Stimulated activated memory B cell treated with anti-CD40 and anti-IgM and Interleukin-4, amounts not matched to agents 10 μg/mL and 1 μg/mL and 100 μg/mL, for 72 hours (primary cell): ENCODE measurements at regions not wholly inside any gene's neighbourhood (a gene's known extent, or its start where the extent isn't known, plus 50 kb on each side); places are given as distances from the start of the nearest gene placed in this dataset.
"Not testable (repeated sequence)": the region's sequence is repeated elsewhere in the genome, so short reads cannot be mapped to it uniquely, and the experiment has no call there.

Experiments
- ATAC-seq: fragments of 150-1000 bp; cut with Tn5 transposase; 2 replicates; pipeline ENCODE4 v1.10.0; 2021
- H3K27ac Mint-ChIP-seq: one replicate; pipeline ENCODE4 v1.8.0; 2022; ENCODE audit warnings: mild to moderate bottlenecking, mixed read lengths
- H3K27me3 Mint-ChIP-seq: one replicate; pipeline ENCODE4 v1.8.0; 2022; ENCODE audit warnings: mixed read lengths
- H3K36me3 Mint-ChIP-seq: one replicate; pipeline ENCODE4 v1.8.0; 2022; ENCODE audit warnings: mixed read lengths
- H3K4me1 Mint-ChIP-seq: one replicate; pipeline ENCODE4 v1.8.0; 2022; ENCODE audit warnings: mixed read lengths
- H3K4me3 Mint-ChIP-seq: one replicate; pipeline ENCODE4 v1.8.0; 2022; ENCODE audit warnings: mild to moderate bottlenecking, moderate library complexity, mixed read lengths
- H3K9me3 Mint-ChIP-seq: one replicate; pipeline ENCODE4 v1.8.0; 2022; ENCODE audit warnings: mixed read lengths

- no peak for ATAC-seq
- H3K36me3 Mint-ChIP-seq: no peaks in the 10 kb centered on the region
- H3K9me3 Mint-ChIP-seq: no peaks in the 10 kb centered on the region
- H3K4me1 Mint-ChIP-seq: no peaks in the 10 kb centered on the region
- peaks cover 22% of the 10 kb centered on the region for H3K27me3 Mint-ChIP-seq
- no peak overlapping the region for H3K4me3 Mint-ChIP-seq
- no peak overlapping the region for H3K27ac Mint-ChIP-seq
Measured at GRCh38 chr20:5492937-5493336, 117.9 kb downstream of the GPCPD1 start.

- Mint-ChIP-seq H3K4me3 (no peak overlapping the region), H3K4me1 (peaks cover 3% of the 10 kb centered on the region), H3K27me3 (peaks cover 37% of the 10 kb centered on the region), H3K27ac (no peak overlapping the region), H3K9me3 (no peaks in the 10 kb centered on the region), H3K36me3 (no peaks in the 10 kb centered on the region)
- ATAC-seq: no peak
Measured at GRCh38 chr20:5491455-5491854, 119.4 kb downstream of the GPCPD1 start.

- Mint-ChIP-seq H3K27me3 (peaks cover 52% of the 10 kb centered on the region), H3K4me3 (no peak overlapping the region), H3K4me1 (peaks cover 10% of the 10 kb centered on the region), H3K27ac (no peak overlapping the region), H3K9me3 (no peaks in the 10 kb centered on the region), H3K36me3 (no peaks in the 10 kb centered on the region)
- ATAC-seq: no peak
Measured at GRCh38 chr20:5489601-5490000, 121.2 kb downstream of the GPCPD1 start.

GRCh38 chr20:5488823-5489222, 122.0 kb downstream of the GPCPD1 start:
- Mint-ChIP-seq H3K27ac (no peak overlapping the region), H3K9me3 (no peaks in the 10 kb centered on the region), H3K4me3 (no peak overlapping the region), H3K27me3 (peaks cover 44% of the 10 kb centered on the region), H3K4me1 (peaks cover 10% of the 10 kb centered on the region), H3K36me3 (no peaks in the 10 kb centered on the region)
- peak; percentile 7 for ATAC-seq

GRCh38 chr20:5486377-5487054, 124.3 kb downstream of the GPCPD1 start:
- Mint-ChIP-seq H3K4me1 (peaks cover 10% of the 10 kb centered on the region), H3K27ac (no peak overlapping the region), H3K36me3 (no peaks in the 10 kb centered on the region), H3K9me3 (no peaks in the 10 kb centered on the region), H3K4me3 (no peak overlapping the region), H3K27me3 (peaks cover 42% of the 10 kb centered on the region)
- ATAC-seq: no peak

GRCh38 chr20:5484926-5485325, 125.9 kb downstream of the GPCPD1 start:
- Mint-ChIP-seq H3K4me1 (peaks cover 10% of the 10 kb centered on the region), H3K27ac (no peak overlapping the region)
- no peak for ATAC-seq

GRCh38 chr20:5484346-5484745, 126.5 kb downstream of the GPCPD1 start:
- Mint-ChIP-seq H3K27ac (no peak overlapping the region), H3K4me3 (no peak overlapping the region)

More at GRCh38 chr20:5484926-5485325, 125.9 kb downstream of the GPCPD1 start:
- Mint-ChIP-seq H3K27me3 (peaks cover 42% of the 10 kb centered on the region), H3K9me3 (no peaks in the 10 kb centered on the region), H3K4me3 (no peak overlapping the region), H3K36me3 (no peaks in the 10 kb centered on the region)

GRCh38 chr20:5482791-5483190, 128.0 kb downstream of the GPCPD1 start:
- peaks cover 32% of the 10 kb centered on the region for H3K27me3 Mint-ChIP-seq
- no peak overlapping the region for H3K27ac Mint-ChIP-seq
- peaks cover 13% of the 10 kb centered on the region for H3K4me1 Mint-ChIP-seq
- no peaks in the 10 kb centered on the region for H3K36me3 Mint-ChIP-seq
- no peak for ATAC-seq
- no peak overlapping the region for H3K4me3 Mint-ChIP-seq
- no peaks in the 10 kb centered on the region for H3K9me3 Mint-ChIP-seq

More at GRCh38 chr20:5484346-5484745, 126.5 kb downstream of the GPCPD1 start:
- Mint-ChIP-seq H3K9me3 (no peaks in the 10 kb centered on the region), H3K4me1 (peaks cover 13% of the 10 kb centered on the region), H3K36me3 (no peaks in the 10 kb centered on the region), H3K27me3 (peaks cover 42% of the 10 kb centered on the region)
- no peak for ATAC-seq

GRCh38 chr20:5481872-5482271, 128.9 kb downstream of the GPCPD1 start:
- Mint-ChIP-seq H3K9me3 (no peaks in the 10 kb centered on the region), H3K4me3 (no peak overlapping the region), H3K27me3 (peaks cover 23% of the 10 kb centered on the region), H3K27ac (no peak overlapping the region), H3K36me3 (no peaks in the 10 kb centered on the region), H3K4me1 (peaks cover 13% of the 10 kb centered on the region)
- ATAC-seq: no peak

- no peaks in the 10 kb centered on the region for H3K9me3 Mint-ChIP-seq
- H3K36me3 Mint-ChIP-seq: no peaks in the 10 kb centered on the region
- H3K4me3 Mint-ChIP-seq: no peak overlapping the region
- peaks cover 5% of the 10 kb centered on the region for H3K4me1 Mint-ChIP-seq
- no peak for ATAC-seq
- H3K27me3 Mint-ChIP-seq: peaks cover 14% of the 10 kb centered on the region
- no peak overlapping the region for H3K27ac Mint-ChIP-seq
Measured at GRCh38 chr20:5480824-5481600, 129.8 kb downstream of the GPCPD1 start.

- H3K36me3 Mint-ChIP-seq: no peaks in the 10 kb centered on the region
- peaks cover 11% of the 10 kb centered on the region for H3K27me3 Mint-ChIP-seq
- ATAC-seq: no peak
- no peak overlapping the region for H3K27ac Mint-ChIP-seq
- H3K4me3 Mint-ChIP-seq: no peak overlapping the region
- peaks cover 4% of the 10 kb centered on the region for H3K4me1 Mint-ChIP-seq
- no peaks in the 10 kb centered on the region for H3K9me3 Mint-ChIP-seq
Measured at GRCh38 chr20:5474646-5475550, 135.9 kb downstream of the GPCPD1 start.

GRCh38 chr20:5471866-5472265, 138.9 kb downstream of the GPCPD1 start:
- not testable (repeated sequence) for H3K4me1 Mint-ChIP-seq, H3K4me3 Mint-ChIP-seq, H3K36me3 Mint-ChIP-seq, ATAC-seq, H3K27ac Mint-ChIP-seq, H3K9me3 Mint-ChIP-seq
- peaks cover 23% of the 10 kb centered on the region for H3K27me3 Mint-ChIP-seq

- Mint-ChIP-seq H3K27ac (no peak overlapping the region), H3K4me1 (no peaks in the 10 kb centered on the region), H3K4me3 (no peak overlapping the region), H3K9me3 (no peaks in the 10 kb centered on the region), H3K27me3 (peaks cover 23% of the 10 kb centered on the region), H3K36me3 (no peaks in the 10 kb centered on the region)
- ATAC-seq: peak; percentile 20
Measured at GRCh38 chr20:5471368-5471767, 139.4 kb downstream of the GPCPD1 start.

GRCh38 chr20:5470943-5471342, 139.9 kb downstream of the GPCPD1 start:
- Mint-ChIP-seq H3K36me3 (no peaks in the 10 kb centered on the region), H3K4me1 (no peaks in the 10 kb centered on the region), H3K27ac (no peak overlapping the region), H3K4me3 (no peak overlapping the region), H3K27me3 (peaks cover 26% of the 10 kb centered on the region), H3K9me3 (no peaks in the 10 kb centered on the region)
- no peak for ATAC-seq

- ATAC-seq: no peak
- H3K9me3 Mint-ChIP-seq: no peaks in the 10 kb centered on the region
- H3K27ac Mint-ChIP-seq: no peak overlapping the region
- H3K4me1 Mint-ChIP-seq: no peaks in the 10 kb centered on the region
- H3K4me3 Mint-ChIP-seq: no peak overlapping the region
- H3K36me3 Mint-ChIP-seq: no peaks in the 10 kb centered on the region
- H3K27me3 Mint-ChIP-seq: peaks cover 30% of the 10 kb centered on the region
Measured at GRCh38 chr20:5470458-5470857, 140.3 kb downstream of the GPCPD1 start.
